Spleen (tissue), 11 donors: ENCODE measurements at regions not wholly inside any gene's neighbourhood (a gene's known extent, or its start where the extent isn't known, plus 50 kb on each side); places are given as distances from the start of the nearest gene placed in this dataset.

Source experiments
- DNase-seq: peaks from one replicate; pipeline ENCODE4 v3.0.0-alpha.2; 2020
- H3K27ac ChIP-seq, 8 donors: fragments of 200-600 bp; sonication (generic) in 7 of 8; 1 replicate in 4 of 8; 2 replicates in 4 of 8; pipeline versions ENCODE4 v1.5.0 to v1.8.0; 2016 to 2021; ENCODE audit warnings: inconsistent platforms in 4 of 8, mild to moderate bottlenecking in 4 of 8, moderate library complexity in 1 of 8
- H3K27me3 ChIP-seq, 7 donors: fragments of 200-600 bp; sonication (generic) in 6 of 7; replicated peaks in 1 of 7; 1 replicate in 4 of 7; 2 replicates in 3 of 7; pipeline versions ENCODE4 v1.5.0 to v1.8.0; 2016 to 2021; ENCODE audit warnings: inconsistent platforms in 3 of 7, mild to moderate bottlenecking in 1 of 7
- H3K36me3 ChIP-seq, 6 donors: fragments of 200-600 bp; sonication (generic) in 5 of 6; 1 replicate in 4 of 6; 2 replicates in 2 of 6; pipeline versions ENCODE4 v1.5.0 to v1.8.0; 2016 to 2021; ENCODE audit warnings: inconsistent platforms in 2 of 6
- H3K4me1 ChIP-seq, 6 donors: fragments of 200-600 bp; sonication (generic) in 5 of 6; 1 replicate in 3 of 6; 2 replicates in 3 of 6; pipeline versions ENCODE4 v1.5.0 to v1.8.0; 2016 to 2021; ENCODE audit warnings: inconsistent platforms in 3 of 6
- H3K4me3 ChIP-seq, 8 donors: fragments of 200-600 bp; sonication (generic) in 7 of 8; 1 replicate in 4 of 8; 2 replicates in 4 of 8; pipeline versions ENCODE4 v1.5.0 to v1.8.0; 2016 to 2021; ENCODE audit warnings: inconsistent platforms in 4 of 8, mild to moderate bottlenecking in 4 of 8, moderate library complexity in 2 of 8
- H3K9me3 ChIP-seq, 8 donors: fragments of 200-600 bp; sonication (generic) in 7 of 8; 1 replicate in 4 of 8; 2 replicates in 4 of 8; pipeline versions ENCODE4 v1.5.0 to v1.8.0; 2016 to 2021; ENCODE audit warnings: inconsistent platforms in 4 of 8
- CTCF ChIP-seq, 11 experiments: fragments of 200-600 bp in 7 of 11; fragments of 450-650 bp in 4 of 11; sonication (generic) in 4 of 11; IDR thresholded peaks in 8 of 11; conservative IDR thresholded peaks in 3 of 11; 1 replicate in 7 of 11; 2 replicates in 4 of 11; pipeline versions ENCODE4 v1.4.0 to v1.8.0; 2016 to 2021; ENCODE audit warnings: antibody characterized with exemption in 11 of 11, inconsistent platforms in 4 of 11, mild to moderate bottlenecking in 1 of 11
- POLR2A ChIP-seq, 3 donors: fragments of 450-650 bp; IDR thresholded peaks; one replicate each; pipeline ENCODE4 v1.5.1; 2017; ENCODE audit warnings: antibody characterized with exemption in 3 of 3, mild to moderate bottlenecking in 1 of 3
- POLR2AphosphoS5 ChIP-seq, 3 donors: sonication (generic); formaldehyde crosslinking; IDR thresholded peaks; one replicate each; pipeline ENCODE4 v1.5.1; 2017; ENCODE audit warnings: antibody characterized with exemption in 3 of 3
- WGBS, 5 donors: extraction: QIAGEN DNeasy Blood & Tissue Kit in 3 of 5; methylation state at CpG; one replicate each; pipeline versions ENCODE4 v1.1.5 to v1.1.7; 2013 to 2018; 5-methylcytosine and 5-hydroxymethylcytosine counted together
- intact Hi-C: fragments of 100-400 bp; cut with DNase I; formaldehyde crosslinking; loops from one replicate; pipeline ENCODE4 v1.15.0; 2023; ENCODE audit warnings: low total_unique reads
- donor health status: healthy with polysubstance abuse.
- donor health status: DM: no; HTN: no; CAD: no; lungs with moderate emphysema.
- donor health status: DM: no; HTN: no; CAD: no.
- donor health status: Bipolar disorder and iron deficiency.
- donor health status: healthy.
- donor health status: DM: no; HTN: no; CAD: no.
- donor health status: DM: yes; HTN: yes; CAD: no.

- H3K4me1 ChIP-seq = no peaks in the 10 kb centered on the region
- no peak for TF ChIP-seq POLR2AphosphoS5 (IDR thresholded peaks at IDR 0.05)
- WGBS, 5 donors = 73 to 81% (median 78%) methylated on average over 7 to 8 of the region's 8 CpGs
- H3K27ac ChIP-seq = no peak overlapping the region
- H3K9me3 ChIP-seq = no peaks in the 10 kb centered on the region
- intact Hi-C loops = no loop called here
- H3K4me3 ChIP-seq = no peak overlapping the region
- peaks cover 0 to 17% (median 0%) of the 10 kb centered on the region in 7 donors for H3K27me3 ChIP-seq
- DNase-seq = peak; percentile 46
- H3K36me3 ChIP-seq = no peaks in the 10 kb centered on the region
Observed at GRCh38 chr2:240216167-240216566, 75.7 kb upstream of the OTOS start.

- H3K36me3 ChIP-seq = no peaks in the 10 kb centered on the region
- no peak overlapping the region for H3K4me3 ChIP-seq
- no peaks in the 10 kb centered on the region for H3K4me1 ChIP-seq
- no peaks in the 10 kb centered on the region for H3K9me3 ChIP-seq
- peak; percentile 42 for DNase-seq
- no peak for TF ChIP-seq CTCF (IDR thresholded peaks at IDR 0.05 in 8 of 11, conservative IDR thresholded peaks at IDR 0.05 in 3 of 11)
- TF ChIP-seq POLR2AphosphoS5 (IDR thresholded peaks at IDR 0.05) = no peak
- TF ChIP-seq POLR2A (IDR thresholded peaks at IDR 0.05) = no peak
- intact Hi-C loops = no loop called here
- peaks cover 0 to 2% (median 0%) of the 10 kb centered on the region in 7 donors for H3K27me3 ChIP-seq
- 88 to 94% (median 90%) methylated on average over 18 to 20 of the region's 20 CpGs for WGBS, 5 donors
- H3K27ac ChIP-seq = no peak overlapping the region
Observed at GRCh38 chr2:240217431-240218301, 77.2 kb upstream of the OTOS start.

- TF ChIP-seq CTCF (IDR thresholded peaks at IDR 0.05 in 8 of 11, conservative IDR thresholded peaks at IDR 0.05 in 3 of 11) = no peak
- no peak for TF ChIP-seq POLR2AphosphoS5 (IDR thresholded peaks at IDR 0.05)
- TF ChIP-seq POLR2A (IDR thresholded peaks at IDR 0.05) = no peak
- Histone ChIP-seq H3K27ac (no peak overlapping the region), H3K27me3 (peaks cover 0 to 15% (median 0%) of the 10 kb centered on the region in 7 donors), H3K4me3 (no peak overlapping the region), H3K9me3 (no peaks in the 10 kb centered on the region), H3K36me3 (no peaks in the 10 kb centered on the region), H3K4me1 (no peaks in the 10 kb centered on the region)
- DNase-seq = peak; percentile 38
- intact Hi-C loops = no loop called here
- 83 to 87% (median 86%) methylated on average over 16 of the region's 16 CpGs for WGBS, 5 donors
Observed at GRCh38 chr2:240219208-240219890, 78.9 kb upstream of the OTOS start.

- no peak overlapping the region for H3K4me3 ChIP-seq
- no peaks in the 10 kb centered on the region for H3K9me3 ChIP-seq
- H3K4me1 ChIP-seq = no peaks in the 10 kb centered on the region
- intact Hi-C loops = no loop called here
- no peak for DNase-seq
- TF ChIP-seq CTCF (IDR thresholded peaks at IDR 0.05 in 8 of 11, conservative IDR thresholded peaks at IDR 0.05 in 3 of 11) (no peak), POLR2AphosphoS5 (IDR thresholded peaks at IDR 0.05) (no peak), POLR2A (IDR thresholded peaks at IDR 0.05) (no peak)
- no peaks in the 10 kb centered on the region for H3K36me3 ChIP-seq
- 51 to 69% (median 66%) methylated on average over 3 of the region's 3 CpGs for WGBS, 5 donors
- H3K27ac ChIP-seq = no peak overlapping the region
- peaks cover 0 to 25% (median 0%) of the 10 kb centered on the region in 7 donors for H3K27me3 ChIP-seq
Observed at GRCh38 chr2:240220371-240220770, 79.9 kb upstream of the OTOS start.
